ENCODE measurements at regions not wholly inside any gene's neighbourhood (a gene's known extent, or its start where the extent isn't known, plus 50 kb on each side); places are given as distances from the start of the nearest gene placed in this dataset.

DNA sequence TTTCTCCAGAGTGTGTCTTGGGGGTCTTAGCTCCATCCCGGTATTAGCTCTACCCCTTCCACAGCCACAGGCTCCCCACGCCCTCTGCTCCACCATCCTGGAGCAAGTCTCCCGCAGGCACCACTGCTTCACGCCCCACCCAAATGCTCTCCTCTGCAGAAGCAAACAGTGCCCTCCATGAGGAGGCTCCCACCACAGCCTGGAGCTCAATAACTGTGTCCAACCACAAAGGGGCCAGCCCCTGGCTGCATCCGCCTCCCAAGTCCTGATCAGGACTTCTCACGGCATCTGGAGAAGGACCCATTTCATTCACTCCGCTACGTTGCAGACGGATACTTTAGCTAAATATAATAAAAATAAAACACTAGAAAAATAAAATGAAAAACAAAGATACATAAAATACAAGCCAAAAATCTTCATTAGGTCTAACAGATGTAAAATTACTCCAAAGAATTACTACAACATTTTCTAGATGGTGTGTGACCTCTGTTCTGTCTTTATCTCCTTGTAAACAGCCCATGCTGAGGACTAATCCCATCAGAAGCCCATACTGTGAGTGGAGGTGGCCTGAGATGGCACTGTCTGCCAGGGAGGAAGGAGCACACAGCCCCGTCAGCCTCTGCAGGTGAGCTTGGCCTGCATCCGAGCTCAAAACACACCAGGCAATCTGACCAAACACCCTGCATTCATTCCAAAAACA lies 210.8 kb upstream of the RAB6C start:
- DNase-seq = no peak

GRCh38 chr2:129769185-129769991 lies 210.1 kb upstream of the RAB6C start:
- no peak for DNase-seq

DNA sequence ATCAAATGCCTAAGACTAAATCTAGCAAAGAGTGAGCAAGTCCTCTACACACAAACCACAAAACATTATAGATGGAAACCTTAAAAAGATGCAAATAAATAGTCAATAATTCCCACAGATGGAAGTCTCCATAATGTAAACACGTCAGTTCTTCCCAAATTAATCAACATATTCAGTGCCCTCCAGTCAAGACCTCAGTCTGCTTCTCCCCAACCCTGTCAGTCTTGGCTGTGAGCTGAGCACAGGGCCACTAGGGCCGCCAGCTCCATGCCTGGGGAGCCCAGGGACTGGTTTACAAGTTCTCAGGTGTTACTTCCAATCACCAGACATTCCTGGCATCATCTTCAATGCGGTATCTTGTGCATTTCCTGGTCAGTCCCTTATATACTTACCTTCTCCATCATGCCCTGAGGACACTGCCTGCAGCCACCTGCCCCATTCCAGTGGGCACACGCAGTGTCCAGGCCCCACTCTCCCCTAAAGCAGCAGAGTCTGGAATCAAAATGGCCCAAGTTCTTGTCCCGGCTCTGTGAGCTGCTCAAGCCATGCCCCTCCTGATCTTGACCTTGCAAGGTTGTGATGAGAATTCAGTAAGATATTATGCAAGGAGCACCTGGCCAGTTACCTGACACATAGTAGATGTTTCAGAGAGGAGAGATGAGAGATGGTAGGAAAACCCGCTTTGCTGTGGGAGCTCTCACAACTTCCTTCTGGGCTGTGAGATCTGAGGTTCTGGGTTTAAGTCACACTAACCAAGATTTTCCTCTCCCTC lies 207.9 kb upstream of the RAB6C start:
- DNase-seq = no peak

GRCh38 chr2:129772190-129772579 lies 207.3 kb upstream of the RAB6C start:
- no peak for DNase-seq

- no peak for DNase-seq
Observed at GRCh38 chr2:129775952-129776653, 203.4 kb upstream of the RAB6C start.

DNA sequence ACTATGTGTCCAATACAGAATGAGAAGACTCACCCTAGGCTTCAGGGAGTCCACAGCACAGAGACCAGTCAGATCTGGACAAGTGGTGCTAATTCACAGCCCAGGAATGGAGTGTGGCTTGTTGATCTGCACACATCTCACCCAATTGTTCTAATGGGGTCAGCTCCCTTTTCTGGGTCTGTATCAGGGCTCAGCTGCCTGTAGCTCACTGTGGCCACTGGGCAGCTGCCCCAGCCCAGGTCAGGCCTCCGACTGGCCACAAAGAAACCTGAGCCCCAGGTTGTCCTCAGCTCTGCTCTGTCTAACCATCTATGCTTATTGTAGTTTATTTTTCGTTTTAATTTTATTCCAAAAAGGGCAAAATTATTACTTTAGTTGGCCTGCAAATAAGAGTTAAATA lies 202.3 kb upstream of the RAB6C start:
- no peak for DNase-seq

GRCh38 chr2:129777762-129778583 lies 201.5 kb upstream of the RAB6C start:
- DNase-seq = no peak

DNA sequence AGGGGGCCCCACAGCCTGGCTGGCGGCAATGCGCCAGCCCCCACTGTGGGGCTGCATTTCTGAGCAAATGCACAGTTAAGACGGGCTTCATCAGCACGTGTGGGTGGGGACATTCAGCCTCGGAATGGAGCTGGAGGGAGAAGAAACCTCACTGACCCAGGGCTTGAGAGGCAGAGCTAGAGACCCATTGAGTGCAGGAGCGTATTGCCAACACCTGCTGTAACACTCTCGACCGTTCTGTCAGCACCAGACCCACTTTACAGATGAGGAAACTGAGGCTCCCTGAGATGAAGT lies 200.9 kb upstream of the RAB6C start:
- DNase-seq = no peak

DNA sequence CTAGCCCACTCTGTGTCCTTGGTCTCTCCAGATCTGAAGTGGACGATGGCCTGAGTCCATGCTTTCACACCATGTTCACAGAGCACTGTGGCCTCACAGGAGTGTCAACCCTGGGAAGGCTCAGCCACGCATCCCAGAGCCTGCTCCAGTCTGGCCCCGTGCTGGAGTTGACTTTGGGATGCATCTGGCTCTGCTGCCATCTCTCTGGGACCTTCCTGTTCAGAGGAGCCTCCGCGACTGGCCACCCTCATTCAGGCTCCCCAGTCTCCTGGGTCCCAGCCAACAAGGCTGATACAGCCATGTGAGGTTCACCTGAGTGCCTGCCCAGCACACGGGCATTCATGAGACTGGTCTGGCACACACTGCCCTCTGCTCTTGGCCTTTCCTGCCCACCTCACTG lies 199.7 kb upstream of the RAB6C start:
- no peak for DNase-seq

DNA sequence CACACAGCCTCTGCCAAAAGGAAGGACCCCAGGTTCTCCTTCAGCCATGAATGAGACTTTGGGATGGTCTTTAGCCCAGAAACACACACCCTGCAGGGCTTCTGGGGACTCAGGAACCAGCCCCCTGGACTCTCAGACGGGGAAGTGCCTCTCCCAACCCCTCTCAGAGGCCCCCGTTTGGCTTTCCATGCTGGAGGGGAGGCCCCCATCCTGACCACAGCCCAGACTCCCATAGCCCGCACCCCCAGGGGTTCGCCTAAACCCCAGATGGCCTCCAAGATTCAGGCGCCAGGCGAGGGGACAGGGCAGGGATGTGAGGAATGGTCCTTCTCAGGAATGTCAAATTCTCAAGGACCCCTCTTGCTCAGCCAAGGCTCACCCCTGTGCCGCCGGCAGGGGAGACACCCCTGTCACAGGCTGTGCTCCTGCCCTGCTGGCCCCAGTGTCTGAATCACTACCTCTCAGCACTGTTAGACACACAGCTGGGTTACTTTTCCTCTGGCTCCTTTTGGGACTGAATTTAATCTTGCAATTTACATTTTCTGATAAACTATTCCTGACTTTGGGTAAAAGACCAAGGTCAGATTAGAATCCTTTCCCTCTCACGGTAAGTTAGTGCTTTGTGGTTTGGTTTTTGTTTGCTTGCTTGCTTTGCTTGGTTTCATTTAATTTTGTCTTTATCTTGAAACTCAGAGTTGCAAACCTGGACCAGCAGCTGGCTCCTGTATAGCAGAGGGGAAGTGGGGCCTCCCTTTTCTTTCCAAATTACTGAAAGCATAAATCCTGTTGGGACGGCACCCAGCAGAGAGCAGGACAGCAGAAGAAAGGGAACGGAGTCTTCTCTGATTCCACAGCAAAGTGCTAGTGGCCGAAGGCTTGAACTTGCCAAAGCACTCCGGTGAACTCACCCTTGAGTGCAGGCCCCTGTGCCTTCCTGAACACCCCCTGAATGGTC lies 198.9 kb upstream of the RAB6C start:
- no peak for DNase-seq

GRCh38 chr2:129781749-129782632 lies 197.5 kb upstream of the RAB6C start:
- no peak for DNase-seq

DNA sequence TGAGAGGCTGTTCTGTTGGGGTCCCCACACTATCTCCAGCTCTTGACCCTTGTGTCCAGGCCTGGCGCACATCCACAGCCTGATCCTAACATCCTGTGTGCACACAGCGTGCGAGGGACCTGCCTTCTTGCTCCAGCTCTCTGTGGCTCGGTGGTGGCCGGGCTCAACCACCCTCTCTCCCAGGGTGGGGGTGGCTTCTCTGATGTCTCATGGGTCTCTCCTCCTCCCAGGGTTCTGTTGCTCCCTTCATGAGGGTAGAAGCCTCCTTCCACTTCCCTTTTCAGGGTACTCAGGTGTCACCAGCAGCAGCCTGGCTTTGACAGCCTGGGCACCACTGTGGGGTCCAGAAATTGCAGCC lies 196.9 kb upstream of the RAB6C start:
- no peak for DNase-seq

- DNase-seq = no peak
Observed at GRCh38 chr2:129784486-129784885, 195.0 kb upstream of the RAB6C start.

DNA sequence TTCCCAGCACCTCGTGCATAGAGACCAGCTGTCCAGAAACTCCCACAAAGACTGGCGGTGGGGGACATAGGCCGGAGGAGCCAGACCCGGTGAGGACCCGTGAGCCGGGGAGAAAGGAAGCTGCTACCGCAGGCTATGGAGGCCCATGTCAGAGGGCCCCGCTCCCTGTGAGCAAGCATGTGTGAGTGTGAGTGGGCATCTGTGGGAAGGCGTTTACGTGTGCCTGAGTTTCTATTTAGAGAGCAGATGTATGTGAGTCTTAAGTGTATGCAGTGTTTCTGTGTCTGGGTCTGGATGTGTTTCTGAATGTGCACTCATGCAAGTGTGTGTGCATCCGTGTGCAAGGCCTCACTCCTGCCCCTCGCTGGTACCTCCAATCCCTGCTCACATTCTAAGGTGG lies 187.8 kb upstream of the RAB6C start:
- DNase-seq = no peak

GRCh38 chr2:129793431-129793902 lies 186.0 kb upstream of the RAB6C start:
- DNase-seq = no peak

DNA sequence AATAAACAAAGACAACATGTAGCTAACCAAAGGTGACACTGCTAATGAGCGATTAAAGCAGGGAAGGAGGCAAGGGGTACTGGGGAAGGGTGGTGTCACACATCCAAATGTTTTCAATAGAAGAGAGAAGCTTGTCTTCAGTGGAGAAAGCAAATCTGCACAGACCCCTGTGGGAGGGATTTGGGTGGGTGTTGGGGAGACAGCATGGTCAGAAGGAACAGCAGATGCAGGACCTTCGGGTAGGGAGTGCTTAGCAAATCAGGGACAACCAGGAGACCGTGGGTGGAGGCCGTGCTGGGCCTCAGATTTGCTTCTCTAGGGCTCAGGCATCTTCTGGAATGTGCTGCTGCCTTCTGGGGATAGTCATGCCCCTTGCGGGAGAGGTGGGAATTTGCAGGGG lies 185.3 kb upstream of the RAB6C start:
- no peak for DNase-seq

- no peak for DNase-seq
Observed at GRCh38 chr2:129794540-129794939, 184.9 kb upstream of the RAB6C start.

DNA sequence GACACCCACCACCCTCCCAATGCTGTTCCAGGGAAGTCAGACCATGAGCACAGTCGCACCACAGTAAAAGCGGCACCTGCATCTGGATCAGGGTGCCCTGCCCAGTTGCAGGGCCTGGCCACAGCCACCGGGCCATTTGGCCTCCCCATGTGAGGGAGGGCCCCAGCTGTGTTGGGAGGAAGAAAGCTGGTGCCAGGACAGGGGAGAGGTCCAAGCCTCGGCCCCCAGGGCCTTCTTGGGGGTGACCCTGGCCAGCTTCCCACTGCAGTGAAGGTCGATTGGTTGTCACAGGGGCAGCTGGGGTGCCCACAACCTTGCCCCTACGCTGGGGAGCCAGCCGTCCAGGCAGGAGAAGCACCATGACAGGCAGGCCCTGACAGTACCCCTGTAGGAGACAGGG lies 183.2 kb upstream of the RAB6C start:
- no peak for DNase-seq

GRCh38 chr2:129796801-129797488 lies 182.5 kb upstream of the RAB6C start:
- DNase-seq = no peak

Measured in left hindlimb (tissue), 1 donor.